T47D (cell line): ENCODE measurements at regions not wholly inside any gene's neighbourhood (a gene's known extent, or its start where the extent isn't known, plus 50 kb on each side); places are given as distances from the start of the nearest gene placed in this dataset.

Experiments
- DNase-seq, 2 experiments: peaks; one replicate each; pipeline versions ENCODE4 v3.0.0 to v3.0.0-alpha.2; 2011 to 2012; ENCODE audit warnings: low read depth in 1 of 2, low spot score in 1 of 2
- JUND ChIP-seq: IDR thresholded peaks from 2 replicates; pipeline ENCODE4 v1.6.1; 2012; ENCODE audit warnings: low read depth
- in situ Hi-C: cut with HindIII; loops from 2 replicates; pipeline ENCODE4 v1.10.0; 2016; ENCODE audit warnings: low sequenced_read_pairs, low pct_unique_long_range_greater_than_20kb

DNA sequence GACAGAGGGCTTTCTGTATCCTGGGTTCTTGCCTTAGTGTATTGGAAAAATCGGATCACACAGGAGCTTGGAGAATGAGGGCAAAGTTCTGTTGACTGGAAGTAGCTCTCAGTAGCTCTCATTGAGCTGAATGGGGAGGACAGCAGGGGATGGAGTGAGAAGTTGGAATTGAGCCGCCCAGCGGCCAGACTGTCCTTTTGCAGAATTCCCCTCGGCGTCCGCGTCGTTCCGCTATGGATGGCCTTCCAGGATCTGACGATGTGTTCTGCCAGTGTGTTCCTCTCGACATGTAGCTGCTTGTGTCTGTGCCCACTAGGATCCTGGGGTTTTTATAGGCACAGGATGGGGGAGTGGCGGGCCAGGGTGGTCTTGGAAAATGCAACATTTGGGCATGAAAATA is 351.8 kb upstream of the SEMA3A start:
- in situ Hi-C loops, result no loop called here
- DNase-seq, result peak in 1 of 2 experiments; percentile 27
- TF ChIP-seq JUND, result no peak

DNA sequence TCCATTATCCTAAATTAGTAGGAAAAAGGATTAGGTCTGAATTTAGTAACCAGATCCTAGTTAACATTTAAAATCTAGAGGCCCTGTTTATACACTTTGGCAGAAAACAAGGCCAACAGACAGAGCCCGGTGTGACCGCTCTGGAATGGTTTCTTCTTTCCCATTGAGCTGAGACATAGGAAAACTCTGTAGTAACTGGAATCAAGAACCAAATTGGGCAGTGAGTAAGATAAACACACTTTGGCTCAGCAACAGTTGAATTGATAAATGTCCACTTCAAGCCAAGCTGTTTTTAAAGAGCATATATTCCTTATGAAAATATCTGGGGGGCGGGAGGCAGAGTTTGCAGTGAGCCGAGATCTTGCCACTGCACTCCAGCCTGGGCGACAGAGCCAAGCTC is 343.7 kb upstream of the SEMA3A start:
- no peak for DNase-seq
- in situ Hi-C loops, result no loop called here

DNA sequence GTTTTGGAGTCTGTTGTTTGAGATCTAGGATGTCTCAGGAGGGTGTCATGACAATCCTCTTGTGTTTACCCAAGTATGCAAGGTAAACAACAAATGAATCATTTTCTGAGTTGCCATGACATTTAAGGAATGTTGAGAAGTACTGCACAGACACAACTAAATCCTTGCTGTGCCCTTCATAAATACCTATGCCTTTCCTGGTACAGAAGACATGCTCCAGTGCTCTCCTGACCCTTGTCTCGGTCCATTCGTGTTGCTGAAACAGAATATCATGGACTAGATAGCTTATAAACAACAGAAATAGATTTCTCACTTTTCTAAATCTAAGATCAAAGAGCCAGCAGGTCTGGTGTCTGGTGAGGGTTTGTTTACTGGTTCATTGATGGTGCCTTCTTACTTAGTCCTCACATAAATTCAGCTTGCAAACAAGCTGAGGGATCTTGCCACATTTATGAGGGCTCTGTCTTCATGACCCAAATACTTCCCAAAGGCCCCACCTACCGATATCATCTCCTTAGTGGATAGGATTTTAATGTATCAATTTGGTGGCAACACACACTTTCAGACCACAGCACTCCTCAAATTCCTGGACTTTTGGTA is 341.8 kb upstream of the SEMA3A start:
- no peak for DNase-seq
- in situ Hi-C loops, result no loop called here

More for the DNA sequence above, 343.7 kb upstream of the SEMA3A start:
- no peak for TF ChIP-seq JUND

DNA sequence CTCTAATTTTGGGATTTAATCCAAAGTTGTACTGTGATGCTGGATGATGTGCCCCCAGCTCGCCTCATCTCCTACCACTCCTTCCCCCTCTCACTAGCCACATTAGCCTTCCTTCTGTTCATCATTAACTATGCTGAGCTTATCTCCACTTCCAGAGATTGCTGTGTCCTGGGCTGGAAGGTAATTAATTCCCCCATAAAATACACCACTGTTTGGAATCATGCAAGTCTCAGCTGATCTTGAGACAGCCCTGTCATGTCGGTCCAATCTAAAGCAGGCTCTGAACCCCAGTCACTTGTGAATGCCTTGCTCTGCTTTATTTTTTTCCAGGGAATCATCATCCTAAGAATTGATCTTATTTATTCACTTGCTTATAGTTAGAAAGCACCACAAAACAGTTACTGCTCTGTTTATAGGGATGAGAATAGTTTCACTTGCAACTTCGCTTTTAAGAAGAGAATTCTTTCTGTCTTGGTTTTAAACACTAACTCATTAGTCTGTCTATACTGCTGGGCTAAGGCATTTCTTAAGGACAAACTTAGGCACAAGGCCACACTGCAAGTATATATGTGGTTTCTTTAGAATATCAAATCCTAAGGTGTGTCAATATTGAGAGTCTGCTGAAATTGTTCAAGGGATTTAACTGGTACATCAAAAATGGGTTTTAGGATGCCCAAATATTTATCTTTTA is 341.1 kb upstream of the SEMA3A start:
- TF ChIP-seq JUND, result no peak
- in situ Hi-C loops, result no loop called here
- peak in 1 of 2 experiments; percentile 81 for DNase-seq

More for the DNA sequence above, 341.8 kb upstream of the SEMA3A start:
- TF ChIP-seq JUND, result no peak

DNA sequence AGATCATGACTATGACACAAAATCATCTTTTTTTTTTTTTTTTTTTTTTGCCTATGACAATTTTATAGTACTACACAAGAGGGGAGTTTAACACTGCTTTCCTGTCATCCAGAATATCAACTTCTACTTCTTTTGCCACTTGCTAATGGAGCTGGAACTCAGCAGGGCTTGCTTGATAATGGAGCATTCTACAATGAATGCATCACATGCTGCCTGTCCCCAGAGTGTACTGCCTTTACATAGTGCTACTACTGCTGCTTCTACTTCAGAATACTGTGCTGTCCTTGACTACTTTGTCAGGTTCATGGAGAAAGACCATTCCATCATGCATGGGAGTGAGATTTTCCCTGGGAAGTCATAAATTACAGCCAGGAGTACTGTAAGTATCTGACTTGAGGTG is 338.6 kb upstream of the SEMA3A start:
- in situ Hi-C loops, result no loop called here
- TF ChIP-seq JUND, result no peak
- DNase-seq, result no peak

DNA sequence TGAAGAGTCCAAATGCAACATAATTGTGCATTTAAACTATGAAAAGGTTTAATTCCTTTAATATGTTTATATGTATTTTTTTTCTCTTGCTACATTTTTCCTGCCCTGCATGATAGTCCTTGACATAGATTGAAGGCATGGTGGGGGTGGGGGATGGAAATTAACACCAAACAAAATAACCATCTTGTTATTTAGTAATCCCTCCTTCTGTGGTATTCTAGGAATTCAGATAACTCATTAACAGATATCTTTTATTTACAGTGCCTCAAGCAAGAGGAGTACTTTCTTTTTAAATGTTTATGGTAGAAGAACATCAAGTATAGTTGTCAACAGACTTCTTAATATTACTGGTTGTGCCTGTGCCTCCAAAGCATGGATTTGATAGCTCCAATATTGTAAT is 337.6 kb upstream of the SEMA3A start:
- in situ Hi-C loops, result no loop called here
- no peak for DNase-seq
- no peak for TF ChIP-seq JUND

DNA sequence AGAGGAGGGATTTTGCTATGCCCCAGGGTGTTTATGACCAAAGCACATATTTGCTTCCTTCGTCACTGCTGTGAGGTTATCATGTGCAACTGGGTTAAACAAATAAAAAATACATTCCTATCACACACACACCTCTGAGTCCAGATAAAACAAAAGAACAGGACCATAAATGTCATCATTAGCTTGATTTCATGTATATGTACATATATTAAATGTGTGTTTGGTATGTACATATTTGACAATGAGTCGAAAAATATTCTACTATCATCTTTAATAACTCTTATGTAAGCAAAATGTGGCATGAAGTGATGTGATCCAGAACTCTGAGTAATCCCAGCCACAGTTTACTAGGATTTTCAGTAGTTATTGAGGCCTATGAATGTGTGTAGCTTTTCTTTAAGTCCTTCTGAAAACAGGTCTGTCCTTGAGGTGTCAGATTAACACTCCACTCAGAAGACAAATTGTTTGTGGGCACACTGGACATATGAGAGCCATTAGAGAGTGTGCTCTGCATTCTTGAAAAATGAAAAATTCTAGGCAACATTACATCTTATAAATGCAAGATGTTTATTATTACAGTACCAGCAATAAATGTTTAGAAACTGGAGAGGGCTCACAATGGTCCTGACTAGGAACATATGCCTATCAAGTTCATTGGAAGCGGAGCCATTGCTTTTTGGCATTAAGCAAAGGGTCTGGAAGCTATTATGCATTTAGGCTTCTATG is 335.1 kb upstream of the SEMA3A start:
- no peak for TF ChIP-seq JUND
- in situ Hi-C loops, result no loop called here
- DNase-seq, result peak in 1 of 2 experiments; percentile 24

DNA sequence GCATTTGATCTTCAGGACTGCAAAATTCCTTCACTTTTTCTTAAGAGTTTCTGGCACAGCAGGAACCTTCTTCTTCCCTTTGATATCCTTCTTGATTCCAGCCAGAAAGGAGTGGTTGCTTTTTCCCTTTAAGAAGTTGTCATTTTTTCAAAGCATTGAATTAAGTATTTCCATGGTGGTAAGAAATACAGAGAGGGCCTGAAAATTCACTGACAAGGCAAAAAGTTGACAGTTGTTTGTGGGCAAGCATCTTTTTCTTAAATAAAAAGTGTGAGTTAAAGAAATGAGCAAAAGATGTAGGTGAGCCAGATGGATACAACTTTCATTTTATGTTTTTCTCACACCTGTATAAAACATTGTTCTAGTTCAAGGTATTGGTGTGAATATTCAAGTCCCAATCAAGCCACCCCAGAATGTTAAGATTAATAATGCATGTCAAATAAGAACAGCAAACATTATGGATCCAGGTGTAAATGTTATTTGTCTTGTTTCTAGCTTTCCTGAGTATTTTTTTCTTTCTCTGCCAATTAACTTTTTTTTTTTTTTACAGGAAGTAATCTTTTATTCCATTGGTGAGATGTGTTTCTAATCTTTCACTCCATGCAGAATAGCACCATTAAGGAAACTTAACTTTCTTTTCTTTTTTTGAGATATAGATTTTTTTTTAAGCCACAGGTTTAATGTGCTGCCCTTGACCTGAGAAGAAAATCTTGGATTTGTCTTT is 334.3 kb upstream of the SEMA3A start:
- no peak for TF ChIP-seq JUND
- in situ Hi-C loops, result no loop called here
- no peak for DNase-seq

DNA sequence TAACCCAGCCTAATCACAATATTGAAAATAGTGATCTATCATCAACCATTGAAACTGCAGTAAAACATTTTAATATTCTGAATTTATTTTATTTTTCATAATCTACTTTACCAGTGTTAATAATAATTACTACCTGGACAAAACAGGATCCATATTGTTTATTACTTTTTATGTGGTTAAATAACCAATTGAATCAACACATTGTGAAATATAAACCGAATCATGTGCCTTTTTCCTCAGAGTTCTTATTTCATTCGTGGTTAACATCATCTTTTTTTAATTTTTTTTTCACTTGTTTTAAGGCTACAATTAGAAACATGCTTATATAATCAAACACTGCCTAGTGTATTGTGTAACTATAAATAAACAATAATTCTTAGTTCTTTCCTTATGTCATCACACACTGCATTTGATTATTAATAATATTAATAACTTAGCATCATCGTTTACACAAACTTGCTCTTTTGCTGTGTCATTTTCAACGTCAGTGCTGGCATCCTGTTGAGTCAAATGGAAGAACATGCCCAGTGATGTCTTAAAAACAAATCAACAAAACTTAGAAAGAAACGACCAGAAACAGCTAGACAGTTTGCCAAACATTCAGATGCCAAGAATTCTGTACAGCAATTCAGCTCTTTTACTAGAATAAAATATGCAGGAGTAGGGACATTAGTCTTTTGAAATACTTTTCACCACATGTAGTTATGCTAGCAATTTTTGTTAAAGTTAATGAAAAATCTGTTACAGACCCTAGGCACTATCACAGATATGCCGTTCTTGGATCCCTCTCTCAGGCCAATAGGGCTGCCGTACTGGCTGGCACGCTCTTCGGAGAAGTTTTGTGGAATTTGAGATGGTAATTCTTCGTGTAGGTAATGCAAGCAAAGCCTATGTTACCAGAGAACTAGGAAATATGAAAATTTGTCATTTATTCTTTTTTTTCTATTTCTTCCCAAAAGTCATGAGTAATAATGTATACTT is 330.4 kb upstream of the SEMA3A start:
- TF ChIP-seq JUND, result no peak
- in situ Hi-C loops, result no loop called here

DNA sequence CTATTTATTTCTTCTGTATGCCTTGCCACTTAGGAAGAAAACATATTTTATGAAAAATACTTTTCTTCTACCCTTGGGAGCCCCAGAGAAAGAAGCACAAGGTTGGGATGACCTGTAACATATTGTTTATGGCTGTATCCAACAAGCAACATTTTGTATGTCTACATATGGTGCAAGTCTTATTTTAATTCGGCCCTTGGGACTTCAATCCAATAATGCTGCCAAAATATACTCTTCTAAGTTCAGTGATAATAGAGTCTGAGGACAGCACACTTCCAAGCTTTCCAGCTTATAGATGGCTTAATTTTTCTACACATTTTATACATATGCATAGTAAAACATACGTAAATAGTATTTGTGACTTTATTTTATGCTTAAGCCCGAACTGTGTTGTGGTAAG is 318.5 kb upstream of the SEMA3A start:
- no peak for DNase-seq
- TF ChIP-seq JUND, result no peak
- in situ Hi-C loops, result no loop called here

More for the DNA sequence above, 330.4 kb upstream of the SEMA3A start:
- no peak for DNase-seq

DNA sequence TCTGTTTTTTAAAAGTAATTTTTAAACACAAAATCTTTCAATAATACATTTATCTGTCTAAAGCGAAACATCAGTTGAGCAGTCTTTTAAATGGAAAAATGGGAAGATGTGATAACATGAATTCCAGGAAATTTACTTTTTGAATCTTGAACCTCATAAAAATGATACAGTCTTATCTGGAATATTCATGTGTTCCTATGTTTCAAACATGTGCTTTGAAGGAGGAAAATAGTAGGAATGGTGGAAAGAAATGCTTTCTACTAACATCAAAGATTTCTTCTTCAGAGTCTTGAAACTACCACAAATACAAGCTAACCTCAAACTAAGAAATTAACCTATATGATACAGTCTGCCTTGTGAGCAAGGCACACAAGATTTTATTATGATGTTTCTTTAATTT is 317.5 kb upstream of the SEMA3A start:
- no peak for TF ChIP-seq JUND
- in situ Hi-C loops, result no loop called here
- DNase-seq, result no peak

DNA sequence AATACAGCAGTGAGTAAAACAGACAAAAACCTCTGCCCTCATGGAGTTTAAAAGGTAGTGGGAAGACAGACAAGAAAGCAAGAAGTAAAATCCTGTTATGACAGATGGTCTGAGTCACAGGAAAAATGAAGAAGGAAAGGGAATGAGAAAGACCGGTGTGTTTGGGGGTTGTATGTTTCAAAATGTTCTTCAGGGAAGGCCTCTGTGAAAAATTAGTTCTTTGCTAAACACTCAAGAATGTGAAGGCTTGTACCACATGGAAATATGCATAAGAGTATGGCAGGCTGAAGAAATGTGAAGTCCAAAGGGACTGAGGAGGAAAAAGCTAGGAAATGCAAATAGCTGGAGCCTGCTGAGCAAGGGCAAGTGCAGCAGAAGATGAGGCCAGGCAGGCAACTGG is 315.9 kb upstream of the SEMA3A start:
- TF ChIP-seq JUND, result no peak
- in situ Hi-C loops, result no loop called here
- no peak for DNase-seq
